Naive B cell (primary cell): ENCODE measurements at regions not wholly inside any gene's neighbourhood (a gene's known extent, or its start where the extent isn't known, plus 50 kb on each side); places are given as distances from the start of the nearest gene placed in this dataset.
"Not testable (repeated sequence)": the region's sequence is repeated elsewhere in the genome, so short reads cannot be mapped to it uniquely, and the experiment has no call there.

Experiments used
- ATAC-seq, 2 donors: fragments of 150-1000 bp; cut with Tn5 transposase; 2 replicates each; pipeline ENCODE4 v1.10.0; 2021; ENCODE audit warnings: low read depth in 2 of 2, mild to moderate bottlenecking in 2 of 2, moderate library complexity in 2 of 2
- DNase-seq: peaks from one replicate; pipeline ENCODE4 v3.0.0; 2022
- H3K27ac Mint-ChIP-seq, 6 donors: one replicate each; pipeline ENCODE4 v1.8.0; 2020 to 2022; ENCODE audit warnings: mild to moderate bottlenecking in 6 of 6, mixed read lengths in 6 of 6, moderate library complexity in 5 of 6, inconsistent platforms in 2 of 6
- H3K27me3 Mint-ChIP-seq, 3 donors: one replicate each; pipeline ENCODE4 v1.8.0; 2021 to 2022; ENCODE audit warnings: mixed read lengths in 3 of 3, mild to moderate bottlenecking in 1 of 3
- H3K36me3 Mint-ChIP-seq, 2 donors: one replicate each; pipeline ENCODE4 v1.8.0; 2020 to 2022; ENCODE audit warnings: mixed read lengths in 2 of 2, inconsistent platforms in 1 of 2, mild to moderate bottlenecking in 1 of 2
- H3K4me1 Mint-ChIP-seq, 3 donors: one replicate each; pipeline ENCODE4 v1.8.0; 2020 to 2022; ENCODE audit warnings: mixed read lengths in 3 of 3, inconsistent platforms in 1 of 3, mild to moderate bottlenecking in 1 of 3, moderate library complexity in 1 of 3
- H3K4me3 Mint-ChIP-seq, 8 donors: one replicate each; pipeline ENCODE4 v1.8.0; 2020 to 2022; ENCODE audit warnings: mild to moderate bottlenecking in 8 of 8, mixed read lengths in 8 of 8, moderate library complexity in 8 of 8, inconsistent platforms in 2 of 8
- H3K9me3 Mint-ChIP-seq, 7 donors: one replicate each; pipeline ENCODE4 v1.8.0; 2020 to 2022; ENCODE audit warnings: mixed read lengths in 7 of 7, mild to moderate bottlenecking in 5 of 7, inconsistent platforms in 2 of 7, moderate library complexity in 1 of 7

- H3K4me3 Mint-ChIP-seq: no peak overlapping the region
- no peaks in the 10 kb centered on the region for H3K36me3 Mint-ChIP-seq
- peaks cover 0 to 10% (median 0%) of the 10 kb centered on the region in 7 donors for H3K9me3 Mint-ChIP-seq
- no peak overlapping the region for H3K27ac Mint-ChIP-seq
- DNase-seq: no peak
- ATAC-seq: no peak
- peaks cover 0 to 8% (median 3%) of the 10 kb centered on the region in 3 donors for H3K27me3 Mint-ChIP-seq
- H3K4me1 Mint-ChIP-seq: no peaks in the 10 kb centered on the region
Measured at GRCh38 chr17:70318051-70318450, 148.7 kb downstream of the KCNJ2 start.

- Mint-ChIP-seq H3K4me1 (no peaks in the 10 kb centered on the region), H3K36me3 (no peaks in the 10 kb centered on the region), H3K9me3 (peaks cover 0 to 10% (median 0%) of the 10 kb centered on the region in 7 donors), H3K27ac (no peak overlapping the region), H3K4me3 (no peak overlapping the region), H3K27me3 (peaks cover 0 to 8% (median 3%) of the 10 kb centered on the region in 3 donors)
- no peak for ATAC-seq
- no peak for DNase-seq
Measured at GRCh38 chr17:70319516-70319915, 150.2 kb downstream of the KCNJ2 start.

GRCh38 chr17:70320673-70321345 lies 151.5 kb downstream of the KCNJ2 start:
- Mint-ChIP-seq H3K27ac (no peak overlapping the region), H3K4me3 (no peak overlapping the region), H3K4me1 (no peaks in the 10 kb centered on the region), H3K27me3 (peaks cover 0 to 8% (median 3%) of the 10 kb centered on the region in 3 donors), H3K9me3 (peaks cover 0 to 10% (median 0%) of the 10 kb centered on the region in 7 donors), H3K36me3 (no peaks in the 10 kb centered on the region)
- no peak for DNase-seq
- no peak for ATAC-seq

GRCh38 chr17:70321352-70321751 lies 152.0 kb downstream of the KCNJ2 start:
- H3K9me3 Mint-ChIP-seq: peaks cover 0 to 10% (median 0%) of the 10 kb centered on the region in 7 donors
- no peak overlapping the region for H3K27ac Mint-ChIP-seq
- H3K4me1 Mint-ChIP-seq: no peaks in the 10 kb centered on the region
- no peak overlapping the region for H3K4me3 Mint-ChIP-seq
- H3K36me3 Mint-ChIP-seq: no peaks in the 10 kb centered on the region
- H3K27me3 Mint-ChIP-seq: peaks cover 0 to 8% (median 3%) of the 10 kb centered on the region in 3 donors
- DNase-seq: no peak
- no peak for ATAC-seq

- no peak for DNase-seq
- peaks cover 0 to 8% (median 3%) of the 10 kb centered on the region in 3 donors for H3K27me3 Mint-ChIP-seq
- H3K27ac Mint-ChIP-seq: no peak overlapping the region
- H3K4me1 Mint-ChIP-seq: no peaks in the 10 kb centered on the region
- ATAC-seq: no peak
- no peaks in the 10 kb centered on the region for H3K36me3 Mint-ChIP-seq
- peaks cover 0 to 10% (median 0%) of the 10 kb centered on the region in 7 donors for H3K9me3 Mint-ChIP-seq
- no peak overlapping the region for H3K4me3 Mint-ChIP-seq
Measured at GRCh38 chr17:70323269-70323668, 153.9 kb downstream of the KCNJ2 start.

GRCh38 chr17:70324031-70324430 lies 154.7 kb downstream of the KCNJ2 start:
- Mint-ChIP-seq H3K36me3 (no peaks in the 10 kb centered on the region), H3K9me3 (peaks cover 0 to 5% (median 0%) of the 10 kb centered on the region in 7 donors)

GRCh38 chr17:70327279-70327678 lies 157.9 kb downstream of the KCNJ2 start:
- H3K9me3 Mint-ChIP-seq: peaks cover 0 to 5% (median 0%) of the 10 kb centered on the region in 7 donors
- no peaks in the 10 kb centered on the region for H3K4me1 Mint-ChIP-seq
- no peak overlapping the region for H3K27ac Mint-ChIP-seq
- H3K4me3 Mint-ChIP-seq: no peak overlapping the region
- ATAC-seq (no peak), DNase-seq (no peak)
- no peaks in the 10 kb centered on the region for H3K36me3 Mint-ChIP-seq
- no peaks in the 10 kb centered on the region for H3K27me3 Mint-ChIP-seq

More at GRCh38 chr17:70324031-70324430, 154.7 kb downstream of the KCNJ2 start:
- Mint-ChIP-seq H3K4me3 (no peak overlapping the region), H3K27me3 (peaks cover 0 to 3% (median 1%) of the 10 kb centered on the region in 3 donors), H3K27ac (no peak overlapping the region), H3K4me1 (no peaks in the 10 kb centered on the region)
- no peak for ATAC-seq
- no peak for DNase-seq

- no peak for DNase-seq
- Mint-ChIP-seq H3K27me3 (no peaks in the 10 kb centered on the region), H3K4me1 (no peaks in the 10 kb centered on the region), H3K27ac (no peak overlapping the region), H3K36me3 (no peaks in the 10 kb centered on the region), H3K4me3 (no peak overlapping the region), H3K9me3 (peaks cover 0 to 2% (median 0%) of the 10 kb centered on the region in 7 donors)
- no peak for ATAC-seq
Measured at GRCh38 chr17:70327723-70328122, 158.4 kb downstream of the KCNJ2 start.

- Mint-ChIP-seq H3K4me1 (no peaks in the 10 kb centered on the region), H3K4me3 (no peak overlapping the region), H3K9me3 (peaks cover 0 to 2% (median 0%) of the 10 kb centered on the region in 7 donors), H3K27ac (no peak overlapping the region), H3K36me3 (no peaks in the 10 kb centered on the region), H3K27me3 (no peaks in the 10 kb centered on the region)
- DNase-seq: no peak
- no peak for ATAC-seq
Measured at GRCh38 chr17:70329721-70330120, 160.4 kb downstream of the KCNJ2 start.

GRCh38 chr17:70331066-70331465 lies 161.7 kb downstream of the KCNJ2 start:
- not testable (repeated sequence) for H3K4me1 Mint-ChIP-seq, DNase-seq, H3K9me3 Mint-ChIP-seq, H3K27me3 Mint-ChIP-seq, H3K27ac Mint-ChIP-seq, H3K4me3 Mint-ChIP-seq, H3K36me3 Mint-ChIP-seq, ATAC-seq

- H3K4me3 Mint-ChIP-seq: no peak overlapping the region
- no peak for DNase-seq
- H3K4me1 Mint-ChIP-seq: no peaks in the 10 kb centered on the region
- H3K36me3 Mint-ChIP-seq: no peaks in the 10 kb centered on the region
- H3K27me3 Mint-ChIP-seq: no peaks in the 10 kb centered on the region
- ATAC-seq: no peak
- H3K27ac Mint-ChIP-seq: peak overlapping the region in 1 of 6 donors; percentile 12
- H3K9me3 Mint-ChIP-seq: peaks cover 0 to 2% (median 0%) of the 10 kb centered on the region in 7 donors
Measured at GRCh38 chr17:70332356-70333210, 163.3 kb downstream of the KCNJ2 start.

GRCh38 chr17:70336411-70336810 lies 167.1 kb downstream of the KCNJ2 start:
- Mint-ChIP-seq H3K27ac (no peak overlapping the region), H3K4me1 (no peaks in the 10 kb centered on the region), H3K36me3 (no peaks in the 10 kb centered on the region), H3K9me3 (no peaks in the 10 kb centered on the region), H3K27me3 (no peaks in the 10 kb centered on the region), H3K4me3 (no peak overlapping the region)
- ATAC-seq (no peak), DNase-seq (no peak)

- no peak for ATAC-seq
- no peak for DNase-seq
- Mint-ChIP-seq H3K27me3 (no peaks in the 10 kb centered on the region), H3K27ac (no peak overlapping the region), H3K4me3 (no peak overlapping the region), H3K9me3 (no peaks in the 10 kb centered on the region), H3K36me3 (no peaks in the 10 kb centered on the region), H3K4me1 (peaks cover 0 to 4% (median 3%) of the 10 kb centered on the region in 3 donors)
Measured at GRCh38 chr17:70338946-70339354, 169.6 kb downstream of the KCNJ2 start.

- ATAC-seq (no peak), DNase-seq (no peak)
- Mint-ChIP-seq H3K4me1 (peaks cover 0 to 5% (median 4%) of the 10 kb centered on the region in 3 donors), H3K27me3 (no peaks in the 10 kb centered on the region), H3K27ac (no peak overlapping the region), H3K9me3 (no peaks in the 10 kb centered on the region), H3K4me3 (no peak overlapping the region), H3K36me3 (no peaks in the 10 kb centered on the region)
Measured at GRCh38 chr17:70343114-70343513, 173.8 kb downstream of the KCNJ2 start.
